GM12873 (cell line): ENCODE measurements at regions not wholly inside any gene's neighbourhood (a gene's known extent, or its start where the extent isn't known, plus 50 kb on each side); places are given as distances from the start of the nearest gene placed in this dataset.

Experiments
- CTCF ChIP-seq: IDR thresholded peaks from 2 replicates; pipeline ENCODE4 v1.5.1; 2012; ENCODE audit warnings: low read depth, mild to moderate bottlenecking, moderate library complexity, low read length, control low read depth; ENCODE audit not compliant: insufficient read depth; ENCODE audit errors: missing control alignments

GRCh38 chr6:156391977-156392376 is 385.2 kb upstream of the ARID1B start:
- TF ChIP-seq CTCF = no peak

GRCh38 chr6:156391061-156391672 is 386.0 kb upstream of the ARID1B start:
- TF ChIP-seq CTCF = no peak

GRCh38 chr6:156390621-156391020 is 386.6 kb upstream of the ARID1B start:
- no peak for TF ChIP-seq CTCF

GRCh38 chr6:156389296-156389695 is 387.9 kb upstream of the ARID1B start:
- TF ChIP-seq CTCF = no peak

- TF ChIP-seq CTCF = no peak
These were observed 389.7 kb upstream of the ARID1B start for GRCh38 chr6:156387472-156387871.

- no peak for TF ChIP-seq CTCF
These were observed 394.1 kb upstream of the ARID1B start for GRCh38 chr6:156383059-156383458.

GRCh38 chr6:156379392-156380289 is 397.5 kb upstream of the ARID1B start:
- TF ChIP-seq CTCF = no peak
